Mesenteric fat pad (tissue), 1 donor: ENCODE measurements at regions not wholly inside any gene's neighbourhood (a gene's known extent, or its start where the extent isn't known, plus 50 kb on each side); places are given as distances from the start of the nearest gene placed in this dataset.

Experiments
- DNase-seq: peaks from one replicate; pipeline ENCODE4 v3.0.0-alpha.2; 2020; ENCODE audit warnings: low spot score
- donor health status: DM: yes; HTN: yes; CAD: no.

- DNase-seq = peak; percentile 43
These were observed 147.8 kb downstream of the EN1 start for GRCh38 chr2:118699447-118700175.

- peak; percentile 79 for DNase-seq
These were observed 148.9 kb downstream of the EN1 start for GRCh38 chr2:118698564-118698963.

GRCh38 chr2:118697781-118698180 is 149.7 kb downstream of the EN1 start:
- DNase-seq = no peak

DNA sequence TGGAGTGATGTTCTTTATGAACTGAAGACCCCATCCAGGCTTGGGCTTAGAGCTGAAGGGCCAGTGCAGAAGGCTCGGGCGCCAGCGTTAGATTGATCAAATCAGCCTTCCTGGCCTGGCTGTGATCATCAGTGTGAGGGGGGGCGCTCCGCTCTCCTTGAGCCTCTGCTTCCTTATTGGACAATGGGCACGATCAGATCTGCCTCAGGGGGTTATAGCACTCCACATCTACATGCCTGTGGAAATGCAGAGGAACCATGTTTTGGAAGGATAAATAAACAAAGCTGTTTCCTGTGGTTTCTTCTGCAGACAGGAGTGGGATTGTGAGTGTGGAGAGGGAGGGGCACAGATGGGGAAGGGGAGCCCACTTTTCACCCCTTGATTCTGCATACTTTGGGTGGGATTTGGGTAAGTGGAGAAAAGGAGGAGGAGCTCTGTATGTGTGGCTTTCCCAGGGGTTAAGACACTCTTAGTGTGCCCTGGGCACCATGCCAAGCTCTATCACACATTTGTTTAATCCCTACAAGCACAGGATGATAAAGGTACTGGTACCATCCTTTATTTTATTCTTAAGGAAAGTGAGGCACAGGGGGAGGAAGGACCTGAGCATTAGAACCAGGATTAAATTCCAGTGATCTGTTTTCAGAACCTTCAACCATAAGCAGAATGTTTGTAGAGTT is 150.5 kb downstream of the EN1 start:
- peak; percentile 45 for DNase-seq

- DNase-seq = peak; percentile 68
These were observed 154.1 kb downstream of the EN1 start for GRCh38 chr2:118693287-118693822.

DNA sequence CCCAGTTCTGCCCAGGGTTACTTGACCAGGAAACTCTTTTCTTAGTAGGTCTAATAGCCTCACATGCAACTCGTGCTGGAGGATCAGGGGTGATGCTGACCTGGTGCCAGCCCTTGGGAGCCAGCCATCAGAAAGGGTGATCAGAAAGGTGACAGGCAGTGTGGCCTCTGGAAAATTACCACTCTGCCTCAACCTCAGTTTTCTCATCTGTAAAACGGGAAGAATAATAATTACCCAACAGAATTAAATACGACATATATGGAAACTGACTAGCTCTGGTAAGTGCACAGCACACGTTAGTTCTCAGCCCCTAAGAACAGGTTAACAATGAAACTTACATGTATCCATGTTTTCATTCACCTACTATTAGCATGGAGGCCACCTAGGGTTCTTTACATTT is 157.6 kb downstream of the EN1 start:
- no peak for DNase-seq

- peak; percentile 53 for DNase-seq
These were observed 158.0 kb downstream of the EN1 start for GRCh38 chr2:118689456-118689855.

- DNase-seq = no peak
These were observed 158.4 kb downstream of the EN1 start for GRCh38 chr2:118689033-118689432.

GRCh38 chr2:118687698-118688097 is 159.8 kb downstream of the EN1 start:
- DNase-seq = no peak

GRCh38 chr2:118687192-118687591 is 160.3 kb downstream of the EN1 start:
- no peak for DNase-seq

GRCh38 chr2:118686346-118686745 is 161.1 kb downstream of the EN1 start:
- DNase-seq = no peak

DNA sequence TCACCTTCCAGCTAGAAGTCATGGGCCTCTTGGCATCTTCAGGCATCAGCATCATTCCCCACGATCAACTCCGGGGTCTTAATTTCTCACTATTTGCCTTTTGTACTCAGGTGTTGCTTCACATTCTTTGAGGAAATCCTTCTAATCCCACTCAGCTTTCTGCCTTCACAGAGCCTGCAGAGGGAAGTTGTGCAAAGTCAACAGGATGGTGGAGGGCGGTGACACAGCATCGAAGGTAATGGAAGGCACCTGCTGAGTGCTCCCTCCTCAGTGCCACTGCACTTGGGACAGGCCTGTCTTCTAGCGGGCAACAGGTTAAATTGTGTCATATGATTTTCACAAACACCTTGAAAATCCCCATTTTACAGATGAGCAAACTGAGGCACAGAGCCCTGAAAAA is 164.0 kb downstream of the EN1 start:
- DNase-seq = no peak

DNA sequence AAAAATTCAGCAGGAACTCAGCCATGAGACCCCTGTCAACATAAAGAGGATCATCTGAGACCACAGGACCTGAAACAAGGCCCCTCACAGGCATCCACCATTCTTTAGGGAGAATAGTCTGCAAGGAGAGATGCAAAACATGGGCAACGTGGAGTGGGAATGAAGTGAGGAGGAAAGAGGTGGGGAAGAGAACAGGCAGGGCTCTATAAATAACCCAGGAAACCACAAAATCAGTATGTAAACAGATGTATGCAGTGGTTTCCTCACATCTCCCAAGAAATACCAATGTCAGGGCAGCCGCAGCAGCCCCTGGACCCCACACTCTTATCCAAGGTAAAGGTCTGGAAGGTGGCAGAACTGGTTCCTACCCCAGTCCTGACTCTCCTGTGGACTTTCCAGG is 168.5 kb downstream of the EN1 start:
- DNase-seq = no peak

GRCh38 chr2:118677546-118677945 is 169.9 kb downstream of the EN1 start:
- no peak for DNase-seq

DNA sequence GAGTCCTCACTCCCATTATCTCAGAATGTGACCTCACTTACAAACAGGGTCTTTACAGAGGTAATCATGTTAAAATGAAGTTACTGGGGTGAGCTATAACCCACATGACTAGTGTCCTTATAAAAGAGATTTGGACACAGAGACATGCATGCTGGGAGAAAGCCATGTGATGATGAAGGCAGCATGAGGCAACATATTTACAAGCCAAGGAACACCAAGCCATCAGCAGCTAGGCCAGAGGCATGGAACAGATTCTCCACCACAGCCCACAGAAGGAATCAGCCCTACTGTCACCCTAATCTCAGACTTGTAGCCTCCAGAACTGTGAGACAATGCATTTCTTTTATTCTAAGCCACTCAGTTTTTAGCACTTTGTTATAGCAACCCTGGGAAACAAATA is 171.9 kb downstream of the EN1 start:
- no peak for DNase-seq

DNA sequence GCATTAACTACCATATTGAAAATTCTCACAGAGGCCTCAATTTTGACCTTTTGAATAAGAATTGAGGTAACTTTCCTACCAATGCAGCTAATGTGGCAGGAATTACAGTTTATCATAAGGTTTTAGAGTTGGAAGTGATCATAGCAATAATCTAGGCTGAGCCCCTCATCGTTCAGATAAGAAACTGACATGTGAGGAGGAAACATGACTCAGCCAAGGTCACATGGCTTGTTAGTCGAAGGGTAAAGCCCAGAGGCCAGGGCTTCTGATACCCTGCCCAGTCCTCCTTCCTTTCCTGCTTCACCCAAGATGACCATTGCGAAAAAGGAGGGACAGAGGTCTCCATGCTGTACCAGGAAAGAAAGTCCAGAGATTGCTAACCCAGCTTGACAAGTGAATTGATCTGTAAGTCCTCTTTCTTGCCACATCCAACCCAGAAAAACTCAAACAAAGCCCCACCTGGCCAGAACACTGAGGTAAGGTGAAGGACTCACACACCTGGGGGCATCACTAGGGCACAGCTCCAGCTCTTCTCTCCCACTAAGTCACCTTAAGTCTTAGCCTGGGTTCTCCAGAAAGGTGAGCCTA is 174.8 kb downstream of the EN1 start:
- no peak for DNase-seq

- no peak for DNase-seq
These were observed 175.6 kb downstream of the EN1 start for GRCh38 chr2:118671701-118672454.

DNA sequence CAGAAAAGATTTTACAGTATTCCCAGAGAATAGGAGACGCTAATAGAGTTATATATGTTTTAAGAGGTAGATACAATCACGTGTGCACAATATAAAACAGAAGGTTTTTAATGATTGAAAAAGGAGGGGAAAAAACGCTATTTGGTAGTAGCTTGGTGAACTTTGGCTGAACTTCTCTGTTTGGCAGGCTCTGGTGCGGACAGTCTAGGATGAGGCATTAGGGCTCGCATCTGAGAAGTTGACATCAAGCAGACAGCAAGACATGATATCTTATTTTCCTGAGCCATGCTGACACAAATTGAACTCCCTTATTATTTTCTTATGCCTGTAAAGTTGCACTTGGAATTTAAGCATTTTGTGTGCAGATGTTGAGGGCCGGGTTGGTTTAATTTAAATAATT is 176.6 kb downstream of the EN1 start:
- DNase-seq = no peak

DNA sequence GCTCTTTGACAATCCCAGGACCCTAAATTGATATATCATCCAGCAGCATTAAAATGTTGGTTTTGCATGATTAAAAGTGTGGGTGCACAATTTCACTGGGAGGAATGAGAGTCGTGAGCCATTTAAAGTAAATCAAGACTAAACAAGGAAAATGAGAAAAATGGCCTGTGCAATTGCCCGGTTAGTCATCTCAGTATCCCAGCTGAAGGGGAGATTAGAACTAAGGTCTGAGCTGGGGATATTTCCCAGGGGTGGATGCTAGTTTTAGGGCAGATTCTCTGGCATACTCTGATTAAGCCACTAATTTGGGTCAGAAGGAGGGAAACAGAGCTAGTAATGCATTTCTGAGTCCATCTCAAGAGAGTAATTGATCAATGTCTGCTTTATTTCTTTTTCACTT is 177.2 kb downstream of the EN1 start:
- DNase-seq = no peak

DNA sequence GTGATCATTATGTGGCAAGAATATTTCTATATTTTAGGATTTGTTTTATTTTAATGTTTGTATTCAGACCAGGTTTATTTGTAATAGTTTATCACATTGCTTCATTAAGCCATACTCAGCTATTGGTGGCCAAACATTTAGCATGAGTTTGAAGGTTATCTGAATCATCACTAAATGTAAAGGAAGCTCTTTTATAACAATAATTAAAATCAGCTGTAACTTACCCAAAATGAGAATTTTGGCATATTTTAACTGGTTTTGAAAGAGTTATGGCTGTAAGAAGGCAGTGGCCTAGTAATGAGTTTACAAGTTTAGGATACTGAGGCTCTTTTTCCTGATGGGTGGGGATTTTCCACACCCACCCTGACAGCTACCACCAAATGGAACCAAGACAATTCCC is 177.8 kb downstream of the EN1 start:
- DNase-seq = no peak
